ENCODE measurements at regions not wholly inside any gene's neighbourhood (a gene's known extent, or its start where the extent isn't known, plus 50 kb on each side); places are given as distances from the start of the nearest gene placed in this dataset.

DNA sequence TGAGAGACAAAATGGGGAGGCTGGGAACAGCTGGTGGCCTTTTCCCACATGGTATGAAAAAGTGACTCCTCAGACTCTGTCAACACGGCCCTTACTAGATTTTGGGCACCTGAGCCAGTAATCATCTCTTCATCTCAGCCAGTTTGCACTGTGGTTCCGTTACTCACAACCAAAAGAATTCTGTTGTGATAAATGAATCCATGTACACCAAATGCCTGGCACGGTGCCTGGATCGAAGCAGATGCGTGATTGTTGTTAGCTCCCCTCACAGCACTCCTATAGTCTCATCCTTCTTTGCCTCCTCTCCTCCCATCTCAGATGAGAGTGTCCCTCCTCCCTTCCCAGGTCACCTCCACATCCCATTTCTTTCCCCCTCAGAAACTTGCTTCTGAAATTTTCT, 57.9 kb upstream of the GJB5 start:
- H3K79me2 ChIP-seq (replicated peaks; ENCODE audit: insufficient read depth) = no peaks in the 10 kb centered on the region
- no peak overlapping the region for H2AFZ ChIP-seq
- Mint-ChIP-seq H3K4me3 (no peak overlapping the region), H3K4me1 (no peaks in the 10 kb centered on the region), H3K36me3 (ENCODE audit: low read depth) (no peaks in the 10 kb centered on the region), H3K9me3 (no peaks in the 10 kb centered on the region; the same call in 2 of the 3 replicates), H3K27me3 (ENCODE audit: insufficient read depth, low read depth, poor library complexity) (peaks cover 3% of the 10 kb centered on the region), H3K27ac (no peak overlapping the region)
- H3F3A ChIP-seq (replicated peaks; ENCODE audit: low read depth) = no peaks in the 10 kb centered on the region
- H3K27me3 ChIP-seq (ENCODE audit: insufficient read depth) = no peaks in the 10 kb centered on the region
- H3K9me2 ChIP-seq (ENCODE audit: insufficient read depth) = peaks cover 3% of the 10 kb centered on the region; the same call in 1 of the 2 replicates
- no peak overlapping the region for H3K4me3 ChIP-seq
- ATAC-seq (no peak), DNase-seq (ENCODE audit: low spot score) (no peak)
- no peaks in the 10 kb centered on the region for H3K36me3 ChIP-seq (ENCODE audit: insufficient read depth)
- H3K4me2 ChIP-seq = no peak overlapping the region
- H3K4me1 ChIP-seq (ENCODE audit: insufficient read depth) = no peaks in the 10 kb centered on the region
- H4K20me1 ChIP-seq (replicated peaks; ENCODE audit: insufficient read depth) = no peaks in the 10 kb centered on the region
- H3K27ac ChIP-seq (ENCODE audit: low read depth) = no peak overlapping the region
- TF ChIP-seq NANOG (IDR thresholded peaks at IDR 0.05; ENCODE audit: borderline replicate concordance) (no peak), JUNB (IDR thresholded peaks at IDR 0.05; ENCODE audit: unreplicated experiment) (no peak), EZH2phosphoT487 (IDR thresholded peaks at IDR 0.05; ENCODE audit: unreplicated experiment) (no peak), POLR2AphosphoS5 (IDR thresholded peaks at IDR 0.05; ENCODE audit: low read depth) (no peak), CREB1 (CRISPR knock-in tag; IDR thresholded peaks at IDR 0.05; ENCODE audit: low read depth) (no peak)
- TF ChIP-seq, protein P1, sequence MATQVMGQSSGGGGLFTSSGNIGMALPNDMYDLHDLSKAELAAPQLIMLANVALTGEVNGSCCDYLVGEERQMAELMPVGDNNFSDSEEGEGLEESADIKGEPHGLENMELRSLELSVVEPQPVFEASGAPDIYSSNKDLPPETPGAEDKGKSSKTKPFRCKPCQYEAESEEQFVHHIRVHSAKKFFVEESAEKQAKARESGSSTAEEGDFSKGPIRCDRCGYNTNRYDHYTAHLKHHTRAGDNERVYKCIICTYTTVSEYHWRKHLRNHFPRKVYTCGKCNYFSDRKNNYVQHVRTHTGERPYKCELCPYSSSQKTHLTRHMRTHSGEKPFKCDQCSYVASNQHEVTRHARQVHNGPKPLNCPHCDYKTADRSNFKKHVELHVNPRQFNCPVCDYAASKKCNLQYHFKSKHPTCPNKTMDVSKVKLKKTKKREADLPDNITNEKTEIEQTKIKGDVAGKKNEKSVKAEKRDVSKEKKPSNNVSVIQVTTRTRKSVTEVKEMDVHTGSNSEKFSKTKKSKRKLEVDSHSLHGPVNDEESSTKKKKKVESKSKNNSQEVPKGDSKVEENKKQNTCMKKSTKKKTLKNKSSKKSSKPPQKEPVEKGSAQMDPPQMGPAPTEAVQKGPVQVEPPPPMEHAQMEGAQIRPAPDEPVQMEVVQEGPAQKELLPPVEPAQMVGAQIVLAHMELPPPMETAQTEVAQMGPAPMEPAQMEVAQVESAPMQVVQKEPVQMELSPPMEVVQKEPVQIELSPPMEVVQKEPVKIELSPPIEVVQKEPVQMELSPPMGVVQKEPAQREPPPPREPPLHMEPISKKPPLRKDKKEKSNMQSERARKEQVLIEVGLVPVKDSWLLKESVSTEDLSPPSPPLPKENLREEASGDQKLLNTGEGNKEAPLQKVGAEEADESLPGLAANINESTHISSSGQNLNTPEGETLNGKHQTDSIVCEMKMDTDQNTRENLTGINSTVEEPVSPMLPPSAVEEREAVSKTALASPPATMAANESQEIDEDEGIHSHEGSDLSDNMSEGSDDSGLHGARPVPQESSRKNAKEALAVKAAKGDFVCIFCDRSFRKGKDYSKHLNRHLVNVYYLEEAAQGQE (IDR thresholded peaks at IDR 0.05; ENCODE audit: unreplicated experiment) = no peak
- TF ChIP-seq, protein P2, sequence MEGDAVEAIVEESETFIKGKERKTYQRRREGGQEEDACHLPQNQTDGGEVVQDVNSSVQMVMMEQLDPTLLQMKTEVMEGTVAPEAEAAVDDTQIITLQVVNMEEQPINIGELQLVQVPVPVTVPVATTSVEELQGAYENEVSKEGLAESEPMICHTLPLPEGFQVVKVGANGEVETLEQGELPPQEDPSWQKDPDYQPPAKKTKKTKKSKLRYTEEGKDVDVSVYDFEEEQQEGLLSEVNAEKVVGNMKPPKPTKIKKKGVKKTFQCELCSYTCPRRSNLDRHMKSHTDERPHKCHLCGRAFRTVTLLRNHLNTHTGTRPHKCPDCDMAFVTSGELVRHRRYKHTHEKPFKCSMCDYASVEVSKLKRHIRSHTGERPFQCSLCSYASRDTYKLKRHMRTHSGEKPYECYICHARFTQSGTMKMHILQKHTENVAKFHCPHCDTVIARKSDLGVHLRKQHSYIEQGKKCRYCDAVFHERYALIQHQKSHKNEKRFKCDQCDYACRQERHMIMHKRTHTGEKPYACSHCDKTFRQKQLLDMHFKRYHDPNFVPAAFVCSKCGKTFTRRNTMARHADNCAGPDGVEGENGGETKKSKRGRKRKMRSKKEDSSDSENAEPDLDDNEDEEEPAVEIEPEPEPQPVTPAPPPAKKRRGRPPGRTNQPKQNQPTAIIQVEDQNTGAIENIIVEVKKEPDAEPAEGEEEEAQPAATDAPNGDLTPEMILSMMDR (conservative IDR thresholded peaks at IDR 0.05; ENCODE audit: low read depth in 2 of 2) = no peak
- TF ChIP-seq, protein P3, sequence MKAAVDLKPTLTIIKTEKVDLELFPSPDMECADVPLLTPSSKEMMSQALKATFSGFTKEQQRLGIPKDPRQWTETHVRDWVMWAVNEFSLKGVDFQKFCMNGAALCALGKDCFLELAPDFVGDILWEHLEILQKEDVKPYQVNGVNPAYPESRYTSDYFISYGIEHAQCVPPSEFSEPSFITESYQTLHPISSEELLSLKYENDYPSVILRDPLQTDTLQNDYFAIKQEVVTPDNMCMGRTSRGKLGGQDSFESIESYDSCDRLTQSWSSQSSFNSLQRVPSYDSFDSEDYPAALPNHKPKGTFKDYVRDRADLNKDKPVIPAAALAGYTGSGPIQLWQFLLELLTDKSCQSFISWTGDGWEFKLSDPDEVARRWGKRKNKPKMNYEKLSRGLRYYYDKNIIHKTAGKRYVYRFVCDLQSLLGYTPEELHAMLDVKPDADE (IDR thresholded peaks at IDR 0.05) = no peak

DNA sequence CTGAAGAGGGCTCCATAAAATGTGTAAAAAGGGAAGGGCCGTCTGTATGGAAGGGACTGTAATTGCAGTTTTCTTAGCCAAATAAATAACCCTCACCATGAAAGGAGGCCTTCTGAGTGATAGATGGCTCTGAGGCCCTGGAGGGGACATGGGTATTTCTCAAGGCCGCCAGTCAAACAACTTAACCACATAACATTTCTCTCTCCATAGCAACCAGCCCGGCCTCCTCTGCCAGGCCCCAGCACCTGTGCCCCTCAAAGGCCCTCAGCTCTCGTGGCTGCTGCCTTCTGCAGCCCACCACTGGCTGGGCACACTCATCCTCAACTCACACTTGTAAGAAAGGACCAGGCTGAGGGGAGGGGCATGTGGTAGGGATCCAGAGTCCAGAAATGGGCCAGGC, 57.0 kb upstream of the GJB5 start:
- H4K20me1 ChIP-seq (replicated peaks; ENCODE audit: insufficient read depth) = no peaks in the 10 kb centered on the region
- DNase-seq (ENCODE audit: low spot score) (no peak), ATAC-seq (no peak)
- no peaks in the 10 kb centered on the region for H3K79me2 ChIP-seq (replicated peaks; ENCODE audit: insufficient read depth)
- Mint-ChIP-seq H3K9me3 (no peaks in the 10 kb centered on the region; the same call in 2 of the 3 replicates), H3K4me3 (no peak overlapping the region), H3K36me3 (ENCODE audit: low read depth) (no peaks in the 10 kb centered on the region), H3K27ac (no peak overlapping the region), H3K27me3 (ENCODE audit: insufficient read depth, low read depth, poor library complexity) (peaks cover 7% of the 10 kb centered on the region), H3K4me1 (no peaks in the 10 kb centered on the region)
- no peaks in the 10 kb centered on the region for H3K4me1 ChIP-seq (ENCODE audit: insufficient read depth)
- peaks cover 3% of the 10 kb centered on the region; the same call in 1 of the 2 replicates for H3K9me2 ChIP-seq (ENCODE audit: insufficient read depth)
- H3K4me2 ChIP-seq = no peak overlapping the region
- no peaks in the 10 kb centered on the region for H3K36me3 ChIP-seq (ENCODE audit: insufficient read depth)
- no peak overlapping the region for H3K27ac ChIP-seq (ENCODE audit: low read depth)
- H3F3A ChIP-seq (replicated peaks; ENCODE audit: low read depth) = no peaks in the 10 kb centered on the region
- no peaks in the 10 kb centered on the region for H3K27me3 ChIP-seq (ENCODE audit: insufficient read depth)
- no peak overlapping the region for H2AFZ ChIP-seq
- no peak for TF ChIP-seq JUNB (IDR thresholded peaks at IDR 0.05; ENCODE audit: unreplicated experiment)
- TF ChIP-seq NANOG (IDR thresholded peaks at IDR 0.05; ENCODE audit: borderline replicate concordance) = no peak
- no peak for TF ChIP-seq CREB1 (CRISPR knock-in tag; IDR thresholded peaks at IDR 0.05; ENCODE audit: low read depth)
- TF ChIP-seq, protein P4, sequence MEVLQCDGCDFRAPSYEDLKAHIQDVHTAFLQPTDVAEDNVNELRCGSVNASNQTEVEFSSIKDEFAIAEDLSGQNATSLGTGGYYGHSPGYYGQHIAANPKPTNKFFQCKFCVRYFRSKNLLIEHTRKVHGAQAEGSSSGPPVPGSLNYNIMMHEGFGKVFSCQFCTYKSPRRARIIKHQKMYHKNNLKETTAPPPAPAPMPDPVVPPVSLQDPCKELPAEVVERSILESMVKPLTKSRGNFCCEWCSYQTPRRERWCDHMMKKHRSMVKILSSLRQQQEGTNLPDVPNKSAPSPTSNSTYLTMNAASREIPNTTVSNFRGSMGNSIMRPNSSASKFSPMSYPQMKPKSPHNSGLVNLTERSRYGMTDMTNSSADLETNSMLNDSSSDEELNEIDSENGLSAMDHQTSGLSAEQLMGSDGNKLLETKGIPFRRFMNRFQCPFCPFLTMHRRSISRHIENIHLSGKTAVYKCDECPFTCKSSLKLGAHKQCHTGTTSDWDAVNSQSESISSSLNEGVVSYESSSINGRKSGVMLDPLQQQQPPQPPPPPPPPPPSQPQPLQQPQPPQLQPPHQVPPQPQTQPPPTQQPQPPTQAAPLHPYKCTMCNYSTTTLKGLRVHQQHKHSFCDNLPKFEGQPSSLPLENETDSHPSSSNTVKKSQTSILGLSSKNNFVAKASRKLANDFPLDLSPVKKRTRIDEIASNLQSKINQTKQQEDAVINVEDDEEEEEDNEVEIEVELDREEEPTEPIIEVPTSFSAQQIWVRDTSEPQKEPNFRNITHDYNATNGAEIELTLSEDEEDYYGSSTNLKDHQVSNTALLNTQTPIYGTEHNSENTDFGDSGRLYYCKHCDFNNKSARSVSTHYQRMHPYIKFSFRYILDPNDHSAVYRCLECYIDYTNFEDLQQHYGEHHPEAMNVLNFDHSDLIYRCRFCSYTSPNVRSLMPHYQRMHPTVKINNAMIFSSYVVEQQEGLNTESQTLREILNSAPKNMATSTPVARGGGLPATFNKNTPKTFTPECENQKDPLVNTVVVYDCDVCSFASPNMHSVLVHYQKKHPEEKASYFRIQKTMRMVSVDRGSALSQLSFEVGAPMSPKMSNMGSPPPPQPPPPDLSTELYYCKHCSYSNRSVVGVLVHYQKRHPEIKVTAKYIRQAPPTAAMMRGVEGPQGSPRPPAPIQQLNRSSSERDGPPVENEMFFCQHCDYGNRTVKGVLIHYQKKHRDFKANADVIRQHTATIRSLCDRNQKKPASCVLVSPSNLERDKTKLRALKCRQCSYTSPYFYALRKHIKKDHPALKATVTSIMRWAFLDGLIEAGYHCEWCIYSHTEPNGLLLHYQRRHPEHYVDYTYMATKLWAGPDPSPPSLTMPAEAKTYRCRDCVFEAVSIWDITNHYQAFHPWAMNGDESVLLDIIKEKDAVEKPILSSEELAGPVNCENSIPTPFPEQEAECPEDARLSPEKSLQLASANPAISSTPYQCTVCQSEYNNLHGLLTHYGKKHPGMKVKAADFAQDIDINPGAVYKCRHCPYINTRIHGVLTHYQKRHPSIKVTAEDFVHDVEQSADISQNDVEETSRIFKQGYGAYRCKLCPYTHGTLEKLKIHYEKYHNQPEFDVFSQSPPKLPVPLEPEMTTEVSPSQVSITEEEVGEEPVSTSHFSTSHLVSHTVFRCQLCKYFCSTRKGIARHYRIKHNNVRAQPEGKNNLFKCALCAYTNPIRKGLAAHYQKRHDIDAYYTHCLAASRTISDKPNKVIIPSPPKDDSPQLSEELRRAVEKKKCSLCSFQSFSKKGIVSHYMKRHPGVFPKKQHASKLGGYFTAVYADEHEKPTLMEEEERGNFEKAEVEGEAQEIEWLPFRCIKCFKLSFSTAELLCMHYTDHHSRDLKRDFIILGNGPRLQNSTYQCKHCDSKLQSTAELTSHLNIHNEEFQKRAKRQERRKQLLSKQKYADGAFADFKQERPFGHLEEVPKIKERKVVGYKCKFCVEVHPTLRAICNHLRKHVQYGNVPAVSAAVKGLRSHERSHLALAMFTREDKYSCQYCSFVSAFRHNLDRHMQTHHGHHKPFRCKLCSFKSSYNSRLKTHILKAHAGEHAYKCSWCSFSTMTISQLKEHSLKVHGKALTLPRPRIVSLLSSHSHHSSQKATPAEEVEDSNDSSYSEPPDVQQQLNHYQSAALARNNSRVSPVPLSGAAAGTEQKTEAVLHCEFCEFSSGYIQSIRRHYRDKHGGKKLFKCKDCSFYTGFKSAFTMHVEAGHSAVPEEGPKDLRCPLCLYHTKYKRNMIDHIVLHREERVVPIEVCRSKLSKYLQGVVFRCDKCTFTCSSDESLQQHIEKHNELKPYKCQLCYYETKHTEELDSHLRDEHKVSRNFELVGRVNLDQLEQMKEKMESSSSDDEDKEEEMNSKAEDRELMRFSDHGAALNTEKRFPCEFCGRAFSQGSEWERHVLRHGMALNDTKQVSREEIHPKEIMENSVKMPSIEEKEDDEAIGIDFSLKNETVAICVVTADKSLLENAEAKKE (CRISPR knock-in tag; IDR thresholded peaks at IDR 0.05) = no peak
- H3K4me3 ChIP-seq = no peak overlapping the region

All from GM23338 (cell line).